HG02798 (cell line): ENCODE measurements at regions not wholly inside any gene's neighbourhood (a gene's known extent, or its start where the extent isn't known, plus 50 kb on each side); places are given as distances from the start of the nearest gene placed in this dataset.
"Not testable (repeated sequence)": the region's sequence is repeated elsewhere in the genome, so short reads cannot be mapped to it uniquely, and the experiment has no call there.

Source experiments
- ATAC-seq: cut with Tn5 transposase; IDR thresholded peaks from one replicate; pipeline ENCODE4 v1.9.1; 2021; ENCODE audit warnings: mild to moderate bottlenecking; ENCODE audit not compliant: unreplicated experiment, poor library complexity

DNA sequence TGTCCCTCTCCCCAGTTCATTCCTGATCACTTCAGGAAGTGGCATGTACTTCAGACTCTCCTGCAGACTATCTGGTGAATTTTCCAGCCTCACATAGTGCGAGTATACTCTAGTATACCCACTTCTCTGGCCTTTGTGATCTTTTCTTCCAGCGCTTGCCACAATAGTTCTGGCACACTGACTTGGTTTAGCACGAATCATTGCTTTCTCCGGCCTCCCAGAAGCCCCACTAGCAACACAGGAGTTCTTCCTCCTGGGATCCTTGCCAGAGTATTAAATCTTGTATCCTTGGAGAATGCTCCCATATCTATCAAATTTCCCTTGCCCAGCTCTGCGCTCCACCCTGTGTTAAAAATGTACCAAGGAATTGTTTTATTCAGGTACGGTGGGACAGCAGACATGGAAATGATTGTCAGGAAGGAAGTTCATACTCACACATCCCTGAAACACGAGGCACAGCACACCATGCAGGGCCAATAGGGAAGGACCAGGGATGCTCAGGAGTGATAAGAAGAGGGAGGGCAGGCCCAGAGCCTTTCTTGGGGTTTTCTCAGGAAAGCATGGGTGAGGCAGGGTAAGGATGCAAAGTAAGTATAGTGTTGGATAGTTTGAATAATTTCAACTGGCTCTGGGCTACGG is 136.7 kb downstream of the ADSS2 start:
- ATAC-seq: no peak

DNA sequence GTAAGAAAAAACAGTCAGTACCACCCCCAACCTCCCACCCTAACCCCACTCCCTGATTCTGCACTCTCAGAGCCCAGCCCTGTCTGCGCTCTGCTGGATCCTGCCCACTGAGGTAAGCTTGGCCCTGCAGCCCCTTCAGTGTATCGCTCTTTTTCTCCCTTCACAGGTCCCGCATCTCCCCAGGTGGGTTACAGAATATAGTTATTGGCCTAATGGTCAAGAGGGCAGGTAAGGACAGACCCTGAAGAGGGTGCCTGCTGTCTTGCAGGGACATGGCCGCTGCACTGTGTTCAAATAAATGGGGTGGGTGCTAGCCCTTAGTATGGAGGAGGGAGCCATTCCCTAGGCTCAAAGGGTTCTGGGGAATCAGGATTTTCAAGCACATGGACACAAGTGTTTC is 135.7 kb downstream of the ADSS2 start:
- no peak for ATAC-seq

DNA sequence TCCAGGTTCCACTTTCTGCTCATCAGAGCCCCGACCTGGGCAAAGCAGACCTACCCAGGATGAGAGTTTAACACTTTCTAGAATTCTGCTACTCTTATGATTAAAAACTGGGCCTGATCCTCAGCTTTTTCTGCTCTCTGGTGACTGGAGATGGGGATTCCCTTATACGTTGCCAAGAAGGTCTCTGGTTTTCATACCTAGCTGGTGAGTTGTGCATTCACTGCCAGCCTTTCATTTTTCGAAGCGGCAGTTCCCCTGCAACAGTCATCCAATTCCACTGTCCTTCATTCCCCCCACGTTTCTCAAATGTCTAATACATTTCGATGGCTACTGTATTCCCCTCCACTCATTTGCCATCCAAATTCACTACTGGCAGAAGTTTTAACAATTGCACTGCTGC is 135.3 kb downstream of the ADSS2 start:
- ATAC-seq: no peak

DNA sequence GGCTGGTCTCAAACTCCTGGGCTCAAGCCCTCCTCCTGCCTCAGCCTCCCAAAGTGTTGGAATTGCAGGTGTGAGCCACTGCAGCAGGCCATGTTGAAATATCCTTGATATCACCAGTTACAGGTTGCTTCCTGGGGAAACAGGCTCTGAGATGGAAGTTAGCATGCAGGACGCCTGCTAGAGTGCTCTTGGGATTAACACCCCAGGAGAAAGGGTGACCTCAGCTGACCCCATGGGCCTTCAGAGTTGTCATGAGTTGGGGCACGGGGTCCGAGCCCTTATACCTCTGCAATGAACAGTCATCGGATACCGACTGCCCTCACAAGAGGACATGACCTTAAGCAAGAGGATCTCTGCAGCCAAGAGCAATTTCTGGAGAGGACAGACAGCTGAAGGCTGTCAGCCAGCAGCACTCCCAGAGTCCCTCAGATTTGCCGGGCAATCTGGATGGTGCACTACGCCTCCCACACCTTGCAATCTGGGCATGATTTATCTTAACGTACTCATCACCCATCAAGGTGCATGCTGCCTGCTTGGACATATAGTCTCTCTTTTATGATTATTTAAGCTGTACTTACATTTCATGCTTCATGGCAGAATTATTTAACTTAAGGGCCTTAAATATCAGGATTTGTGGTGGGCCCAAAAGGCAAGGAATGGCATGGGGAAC is 134.6 kb downstream of the ADSS2 start:
- no peak for ATAC-seq

DNA sequence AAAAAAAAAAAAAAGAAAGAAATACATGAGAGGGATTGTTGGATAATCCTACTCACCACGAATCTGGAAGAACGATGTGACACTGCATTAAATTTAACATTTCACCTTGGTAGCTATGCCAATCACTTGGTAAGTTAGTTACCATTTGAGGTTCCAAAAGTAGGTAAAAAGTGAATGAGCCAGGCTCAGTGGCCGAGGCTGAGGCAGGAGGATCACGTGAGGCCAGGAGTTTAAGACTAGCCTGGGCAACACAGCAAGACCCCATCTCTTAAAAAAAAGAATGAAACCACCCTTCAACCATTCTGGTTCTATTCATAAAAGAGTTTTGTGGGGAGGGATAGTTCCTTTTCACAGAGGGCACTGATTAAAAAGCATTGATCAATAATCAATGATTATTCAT is 133.6 kb downstream of the ADSS2 start:
- no peak for ATAC-seq

GRCh38 chr1:244318512-244318911 is 133.2 kb downstream of the ADSS2 start:
- peak; percentile 28 for ATAC-seq

DNA sequence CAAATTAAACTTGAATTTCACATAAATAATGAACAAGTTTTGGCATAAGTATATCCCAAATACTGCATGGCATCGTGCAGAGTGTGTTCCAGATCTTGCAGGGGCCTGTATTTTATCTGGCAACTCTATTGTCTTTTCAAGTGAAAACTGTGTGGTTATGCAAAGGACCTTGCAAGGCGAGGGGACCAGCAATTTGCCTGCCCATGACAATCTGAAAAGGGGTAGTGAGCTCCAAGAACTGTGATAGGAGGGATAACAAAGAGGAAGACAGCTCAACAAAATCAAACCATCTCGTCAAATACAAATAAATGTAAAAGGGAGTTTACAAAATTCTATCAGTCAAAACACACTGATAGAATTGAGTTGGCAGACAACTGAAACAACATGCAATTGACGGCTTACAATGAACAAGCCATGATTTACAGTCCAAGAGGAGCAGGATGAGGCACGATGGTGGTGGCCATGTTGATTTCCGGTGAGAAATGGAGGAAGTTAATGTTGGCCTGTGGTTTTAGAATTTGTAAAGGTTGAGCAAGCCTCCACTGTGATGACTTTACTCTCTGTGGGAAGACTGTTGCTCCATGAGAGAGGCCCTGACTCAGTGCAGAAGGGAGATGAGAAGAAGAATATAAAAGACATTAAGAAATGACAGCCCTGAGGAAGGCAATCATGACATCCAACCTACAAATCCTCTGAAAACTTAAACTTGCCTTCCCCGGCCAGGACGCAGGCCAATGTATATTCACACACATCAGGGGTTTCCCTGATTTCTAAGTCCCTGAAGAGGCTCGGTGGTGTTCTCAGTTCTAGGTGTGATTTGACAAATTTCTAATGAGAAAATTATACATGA is 132.2 kb downstream of the ADSS2 start:
- ATAC-seq: peak; percentile 74

DNA sequence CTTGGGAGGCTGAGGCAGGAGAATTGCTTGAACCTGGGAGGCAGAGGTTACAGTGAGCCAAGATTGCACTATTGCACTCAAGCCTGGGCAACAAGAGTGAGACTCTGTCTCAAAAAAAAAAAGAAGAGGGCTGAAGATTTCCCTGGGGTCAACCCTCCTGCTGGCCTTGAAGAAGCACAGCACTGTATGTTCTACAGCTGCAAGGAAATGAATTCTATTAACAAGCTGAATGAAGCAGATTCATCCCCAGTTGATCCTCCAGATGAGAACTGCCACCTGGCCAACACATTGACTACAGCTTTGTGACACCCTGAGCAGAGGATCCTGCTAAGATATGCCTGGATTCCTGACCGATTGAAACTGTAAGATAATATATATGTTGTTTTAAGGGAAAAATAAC is 129.5 kb downstream of the ADSS2 start:
- no peak for ATAC-seq

GRCh38 chr1:244322791-244323521 is 128.8 kb downstream of the ADSS2 start:
- no peak for ATAC-seq

GRCh38 chr1:244324176-244324883 is 127.4 kb downstream of the ADSS2 start:
- peak; percentile 2 for ATAC-seq

DNA sequence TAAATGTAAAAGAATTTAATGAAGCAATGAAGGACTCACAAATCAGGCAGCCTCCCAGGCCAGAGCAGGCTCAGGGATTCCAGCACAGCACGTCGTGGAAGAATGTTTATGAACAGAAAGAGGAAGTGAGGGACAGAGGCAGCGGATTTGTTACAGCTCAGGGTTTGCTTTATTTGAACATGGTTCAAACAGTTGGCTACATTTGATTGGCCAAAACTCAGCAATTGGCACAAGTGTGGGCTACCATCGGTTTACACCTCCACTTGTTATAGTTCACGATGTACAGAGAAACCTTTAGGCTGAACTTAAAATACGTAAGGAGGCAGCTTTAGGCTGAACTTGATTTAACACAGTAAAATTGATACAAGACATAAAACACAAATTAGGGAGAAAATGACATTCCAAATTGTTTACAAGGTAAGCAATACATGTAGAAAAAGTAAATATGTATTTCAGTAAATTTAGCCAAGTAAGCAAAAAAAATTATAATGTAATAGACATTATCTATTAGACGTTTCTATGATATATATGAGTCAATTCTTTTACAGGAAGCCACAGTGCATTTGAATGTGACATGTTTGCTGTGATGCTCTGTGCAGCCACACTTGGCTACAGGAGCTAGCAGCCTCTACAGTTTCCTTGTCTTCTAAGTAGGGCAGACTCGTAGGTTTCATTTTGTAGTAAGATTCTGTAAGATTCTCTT is 126.5 kb downstream of the ADSS2 start:
- ATAC-seq: peak; percentile 88

GRCh38 chr1:244326757-244327156 is 125.0 kb downstream of the ADSS2 start:
- no peak for ATAC-seq

DNA sequence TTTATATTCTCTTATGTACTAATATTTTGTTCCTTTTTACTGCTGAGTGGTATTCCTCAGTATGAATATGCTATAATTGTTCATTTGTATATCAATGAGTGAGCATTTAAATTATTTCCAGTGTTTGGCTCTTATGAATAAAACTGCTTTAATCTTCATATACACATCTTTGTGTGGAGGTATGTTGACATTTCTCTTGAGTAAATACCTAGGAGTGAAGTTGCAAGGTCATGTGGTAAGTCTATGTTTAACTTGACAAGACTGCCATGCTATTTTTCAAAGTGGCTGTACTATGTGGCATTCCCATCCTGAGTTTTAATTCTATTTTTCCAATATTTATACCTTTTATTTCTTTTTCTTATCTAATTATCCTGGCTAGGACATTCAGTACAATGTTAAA is 124.2 kb downstream of the ADSS2 start:
- no peak for ATAC-seq

GRCh38 chr1:244328476-244328875 is 123.2 kb downstream of the ADSS2 start:
- ATAC-seq: no peak

DNA sequence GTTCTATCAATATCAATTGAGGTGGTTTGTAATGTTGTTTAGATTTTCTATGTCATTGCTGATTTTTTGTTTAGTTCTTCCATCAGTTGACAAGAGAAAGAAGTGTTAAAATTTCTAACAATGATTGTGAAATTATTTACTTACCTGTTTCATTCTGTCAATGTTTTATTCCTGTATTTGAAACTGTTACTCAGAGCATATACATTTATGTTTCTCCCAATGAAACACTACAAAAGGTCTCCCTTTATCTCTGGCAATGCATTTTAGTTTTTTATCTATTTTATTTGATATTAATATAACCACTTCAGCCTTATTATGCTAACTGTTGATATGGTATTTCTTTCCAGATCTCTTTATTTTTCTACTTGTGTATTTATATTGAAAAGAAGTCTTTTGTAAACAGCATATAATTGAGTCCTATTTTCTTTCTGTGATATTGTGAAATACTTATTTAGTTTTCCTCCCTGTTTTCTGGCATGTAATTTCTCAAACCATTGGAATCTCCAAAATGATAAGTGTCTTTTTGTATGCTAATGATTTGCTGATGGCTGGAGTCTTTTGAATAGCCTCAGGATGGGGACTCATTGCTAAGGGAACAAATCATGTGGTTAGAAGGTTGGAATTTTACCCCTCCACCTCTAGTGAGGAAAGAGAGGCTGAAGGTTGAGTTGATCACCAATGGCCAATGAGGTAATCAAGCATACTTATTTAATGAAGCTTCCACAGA is 122.0 kb downstream of the ADSS2 start:
- ATAC-seq: no peak

DNA sequence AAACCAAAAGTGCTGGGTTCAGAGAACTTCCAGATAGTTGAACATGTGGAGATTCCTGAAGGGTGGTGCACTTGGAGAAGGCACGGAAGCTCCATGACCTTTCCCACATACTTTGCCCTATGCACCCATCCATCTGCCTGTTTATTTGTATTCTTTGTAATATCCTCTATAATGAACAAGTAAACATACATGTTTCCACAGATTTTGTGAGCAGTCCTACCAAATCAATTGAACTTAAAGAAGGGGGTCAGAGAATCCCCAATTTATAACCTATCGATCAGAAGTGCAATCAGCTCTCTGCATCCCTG is 121.4 kb downstream of the ADSS2 start:
- ATAC-seq: no peak

- ATAC-seq: not testable (repeated sequence)
Measured at GRCh38 chr1:244332761-244333160, 118.9 kb downstream of the ADSS2 start.

DNA sequence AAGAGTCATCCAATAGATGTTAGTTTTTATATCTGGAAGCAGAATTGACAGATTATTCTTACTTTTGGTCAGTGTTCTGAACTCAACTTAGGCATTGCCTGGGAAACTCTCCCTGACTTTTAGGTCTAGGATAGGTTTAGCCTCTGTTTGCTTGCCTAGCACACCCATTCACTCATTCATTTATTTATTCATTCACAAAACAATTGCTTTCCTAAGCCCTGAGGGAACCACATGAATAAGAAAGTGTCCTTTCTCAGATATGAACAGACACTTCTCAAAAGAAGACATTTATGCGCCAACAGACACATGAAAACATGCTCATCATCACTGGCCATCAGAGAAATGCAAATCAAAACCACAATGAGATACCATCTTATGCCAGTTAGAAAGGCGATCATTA is 117.4 kb downstream of the ADSS2 start:
- ATAC-seq: not testable (repeated sequence)

DNA sequence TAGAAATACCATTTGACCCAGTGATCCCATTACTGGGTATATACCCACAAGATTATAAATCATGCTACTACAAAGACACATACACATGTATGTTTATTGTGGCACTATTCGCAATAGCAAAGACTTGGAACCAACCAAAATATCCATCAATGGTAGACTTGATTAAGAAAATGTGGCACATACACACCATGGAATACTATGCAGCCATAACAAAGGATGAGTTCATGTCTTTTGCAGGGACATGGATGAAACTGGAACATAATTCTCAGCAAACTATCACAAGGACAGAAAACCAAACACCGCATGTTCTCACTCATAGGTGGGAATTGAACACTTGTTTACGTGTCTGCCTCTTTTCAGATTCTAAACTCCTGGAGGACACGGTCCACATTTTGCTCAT is 116.9 kb downstream of the ADSS2 start:
- not testable (repeated sequence) for ATAC-seq
